Erythroblast (primary cell): ENCODE measurements at regions not wholly inside any gene's neighbourhood (a gene's known extent, or its start where the extent isn't known, plus 50 kb on each side); places are given as distances from the start of the nearest gene placed in this dataset.

Source experiments
- DNase-seq, 2 experiments: peaks; one replicate each; lab custom pipeline; 2025; lab: John Stamatoyannopoulos, UW
- GATA1 ChIP-seq: IDR thresholded peaks from 2 replicates; pipeline ENCODE4 v1.6.1; 2011; ENCODE audit warnings: low read depth, mild to moderate bottlenecking, control low read depth, low read length, moderate library complexity
- POLR2A ChIP-seq: IDR thresholded peaks from 2 replicates; pipeline ENCODE4 v1.6.1; 2011; ENCODE audit warnings: mild to moderate bottlenecking, low read length

DNA sequence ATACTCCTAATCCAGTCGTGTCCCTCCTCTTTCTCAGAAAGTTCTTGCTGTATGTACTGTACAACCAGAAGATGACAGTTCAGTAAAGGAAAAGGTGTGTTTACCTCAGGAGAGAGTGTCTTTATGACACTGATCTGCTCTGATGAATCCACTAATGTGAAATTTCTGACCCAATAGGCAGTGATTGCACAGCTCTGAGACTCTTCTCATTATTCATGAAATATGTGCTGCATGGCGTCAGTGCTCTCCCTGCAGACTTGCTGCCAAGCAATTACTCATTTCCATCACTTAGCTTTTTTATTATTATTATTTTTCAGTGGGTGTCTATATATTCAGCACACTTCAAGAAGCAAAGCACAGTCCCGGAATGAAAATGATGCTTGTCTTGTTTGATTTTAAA, 389.0 kb downstream of the RASEF start:
- no peak for TF ChIP-seq GATA1
- TF ChIP-seq POLR2A: no peak
- DNase-seq: no peak

DNA sequence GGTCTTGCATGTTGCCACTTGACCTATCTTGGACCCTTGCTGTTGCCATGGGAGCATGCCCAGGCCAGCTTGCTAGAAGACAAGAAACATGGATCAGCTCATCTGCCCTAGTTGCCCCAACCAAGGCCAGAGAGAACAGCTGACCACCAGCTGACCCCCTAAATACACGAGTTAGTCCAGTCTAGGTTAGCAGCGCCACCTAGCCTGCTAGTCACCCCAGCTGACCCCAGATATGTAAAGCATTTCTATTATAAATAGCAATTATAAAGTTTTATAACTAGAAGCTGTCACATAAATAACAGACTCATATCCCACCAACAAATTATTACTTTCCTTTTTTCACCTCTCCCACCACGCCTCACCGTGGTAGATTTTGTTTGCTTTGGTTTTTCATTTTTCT, 387.8 kb downstream of the RASEF start:
- TF ChIP-seq POLR2A (no peak), GATA1 (no peak)
- no peak for DNase-seq

DNA sequence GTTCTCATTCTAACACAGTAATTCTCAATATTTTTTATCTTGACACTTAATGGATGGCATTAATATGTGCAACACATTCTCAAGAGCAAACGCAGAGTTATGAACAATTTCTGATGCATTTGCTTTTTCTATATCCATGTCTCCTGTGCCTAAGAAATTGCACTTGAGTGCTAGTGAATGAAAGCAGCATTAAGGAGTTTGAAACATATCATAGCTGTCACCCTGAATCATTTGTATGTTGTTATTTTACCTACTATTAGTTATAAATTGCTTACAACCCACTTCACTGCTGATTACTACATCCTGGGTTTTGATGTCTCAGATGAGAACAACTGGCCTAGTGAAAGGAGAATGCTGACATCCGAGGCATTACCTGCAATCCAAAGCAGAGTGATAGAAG, 387.3 kb downstream of the RASEF start:
- no peak for TF ChIP-seq GATA1
- TF ChIP-seq POLR2A: no peak
- DNase-seq: no peak

DNA sequence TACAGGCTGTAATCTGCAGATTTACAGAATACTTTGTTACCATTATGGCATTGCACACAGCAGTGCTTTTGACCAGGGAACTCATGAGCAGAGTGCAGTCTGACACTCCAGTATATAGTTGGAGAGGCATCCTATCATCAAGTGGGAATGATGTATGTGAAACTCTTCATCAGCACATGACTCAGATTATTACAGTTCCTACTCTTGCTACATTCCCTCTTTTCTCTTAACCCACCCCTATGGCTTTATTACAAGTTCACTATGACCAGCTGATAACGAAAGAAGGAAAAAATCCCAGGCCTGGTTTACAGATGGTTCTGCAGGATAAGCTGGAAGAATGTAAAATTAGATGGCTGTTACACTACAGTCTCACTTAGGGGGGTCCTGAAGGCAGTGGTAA, 385.9 kb downstream of the RASEF start:
- DNase-seq: no peak
- no peak for TF ChIP-seq GATA1
- no peak for TF ChIP-seq POLR2A

DNA sequence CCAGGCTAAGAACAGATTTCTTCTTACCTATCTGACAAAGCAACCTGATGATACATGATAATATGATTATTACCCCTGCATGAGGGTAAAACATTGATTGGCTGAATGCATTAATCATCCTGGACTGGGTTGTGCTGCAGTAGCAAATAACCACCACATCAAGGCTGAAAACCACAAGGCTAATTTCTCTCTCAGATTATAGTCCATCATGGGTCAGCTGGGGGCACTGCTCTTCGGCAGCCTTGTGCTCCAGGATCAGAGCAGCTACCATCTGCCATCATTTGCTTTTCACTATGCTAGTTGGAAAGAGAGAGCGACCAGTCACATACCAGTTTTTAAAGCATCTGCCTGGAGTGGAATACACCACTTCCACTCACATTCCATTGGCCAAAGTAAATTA, 383.5 kb downstream of the RASEF start:
- TF ChIP-seq POLR2A (no peak), GATA1 (no peak)
- DNase-seq: no peak

DNA sequence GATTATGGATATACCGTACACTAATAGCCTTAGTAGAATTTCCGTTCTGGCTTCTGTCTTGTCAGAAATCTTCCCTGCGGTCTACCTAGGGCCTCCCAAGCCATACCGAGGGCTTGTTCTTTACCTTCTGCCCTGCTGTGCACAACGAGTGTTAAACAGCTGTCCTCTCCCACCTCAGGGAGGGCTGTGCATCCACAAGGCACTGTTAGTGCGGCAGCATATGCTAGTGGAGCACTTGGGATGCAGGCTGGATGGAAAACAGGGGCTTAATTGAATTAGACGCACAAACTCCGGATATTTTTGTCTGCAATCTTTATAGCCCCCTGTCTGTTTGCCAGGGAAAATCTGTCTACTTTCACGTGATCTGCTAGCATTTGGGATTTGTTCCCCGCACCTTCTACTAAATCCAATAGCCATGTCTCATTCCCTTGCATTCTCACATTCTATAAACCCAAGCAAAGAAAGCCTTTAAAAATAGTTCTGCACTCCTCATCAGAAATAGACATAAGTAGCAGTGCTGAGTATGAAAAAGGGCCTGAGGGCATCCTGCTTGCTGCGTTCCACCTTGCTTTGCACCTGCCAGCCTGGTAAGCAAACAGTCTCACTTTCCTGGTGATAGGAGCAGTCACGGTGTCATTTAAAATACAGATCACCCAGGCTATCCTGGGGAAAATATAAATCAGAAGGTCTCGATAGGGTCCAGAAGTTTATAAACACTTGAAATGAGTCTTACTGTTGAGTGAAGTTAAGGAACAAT, 382.6 kb downstream of the RASEF start:
- DNase-seq: no peak
- no peak for TF ChIP-seq GATA1
- TF ChIP-seq POLR2A: no peak

DNA sequence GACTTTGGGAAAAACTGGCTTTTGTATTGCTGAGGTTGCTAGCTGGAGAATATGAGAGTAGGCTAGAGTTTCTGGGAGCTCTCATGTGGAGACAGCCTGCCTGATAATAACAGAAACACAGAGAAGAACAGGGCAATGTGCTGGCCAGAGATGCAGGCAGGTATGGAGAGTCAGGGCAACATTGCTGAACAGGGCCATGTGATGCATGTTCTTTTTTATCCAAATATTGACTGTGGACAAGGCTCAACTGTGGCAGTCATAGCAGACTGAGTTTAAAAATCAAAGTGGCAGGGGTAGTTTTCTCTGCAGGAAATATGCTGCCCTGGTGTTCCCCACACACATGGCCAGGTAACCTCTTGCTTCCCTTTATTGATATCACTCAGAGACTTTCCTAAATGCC, 381.1 kb downstream of the RASEF start:
- no peak for DNase-seq
- no peak for TF ChIP-seq POLR2A

DNA sequence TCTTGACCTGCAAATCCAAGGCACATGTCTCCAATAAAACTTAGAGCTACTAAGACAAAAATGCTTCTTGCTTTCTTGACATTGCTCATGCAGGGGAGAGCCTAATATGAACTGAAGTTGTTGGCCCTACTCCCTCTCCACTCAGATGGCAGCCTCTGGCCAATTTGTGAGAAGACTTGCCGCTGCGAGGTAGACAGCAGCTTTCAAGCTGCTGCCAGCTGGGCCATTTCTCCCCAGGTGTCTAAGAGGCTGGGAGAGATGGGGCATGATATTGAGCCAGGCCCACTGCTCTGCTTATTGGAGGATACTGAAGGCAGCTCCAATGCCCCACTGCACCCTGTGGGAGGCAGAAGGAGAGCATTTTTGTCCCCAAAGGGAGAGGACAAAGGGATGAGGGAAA, 380.5 kb downstream of the RASEF start:
- TF ChIP-seq GATA1 (no peak), POLR2A (no peak)
- no peak for DNase-seq

DNA sequence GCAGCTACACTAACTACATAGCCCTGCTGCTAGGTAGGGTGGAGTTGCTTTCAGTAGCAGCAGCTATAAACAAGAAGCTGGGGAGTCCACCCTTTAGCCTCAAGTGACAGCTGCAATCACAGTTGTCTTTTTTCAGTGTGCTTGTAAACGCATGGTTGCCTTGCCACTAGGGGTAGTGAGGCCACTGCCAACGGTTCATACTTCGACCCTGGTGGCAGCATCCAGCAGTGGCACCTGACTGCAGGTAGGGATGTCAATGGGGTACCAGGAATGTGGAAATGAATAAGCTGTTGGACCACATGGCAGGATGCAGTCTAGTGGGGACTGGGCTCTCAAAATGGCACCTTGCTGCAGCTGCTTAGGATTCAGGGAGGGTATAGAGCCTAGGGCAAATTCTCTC, 367.2 kb downstream of the RASEF start:
- TF ChIP-seq POLR2A: no peak
- TF ChIP-seq GATA1: no peak
- no peak for DNase-seq

DNA sequence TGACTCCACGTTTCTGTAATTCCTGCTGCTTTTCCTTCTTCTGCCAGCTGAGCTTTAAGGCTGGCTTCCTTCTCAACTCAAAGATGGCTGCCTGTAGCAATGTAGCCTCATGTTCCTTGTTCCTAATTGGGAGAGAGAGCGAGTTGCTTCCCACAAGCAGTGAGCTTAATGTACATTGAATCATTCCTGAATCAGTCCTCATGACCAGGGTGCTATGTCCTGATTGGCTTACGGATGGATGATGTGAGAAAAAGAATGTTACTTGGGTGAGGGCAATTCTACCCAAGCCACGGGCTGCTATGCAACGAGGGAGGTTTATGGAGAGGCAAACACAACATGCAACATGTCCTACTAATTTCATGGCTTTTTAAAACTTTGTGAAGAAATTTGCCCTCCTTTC, 356.2 kb downstream of the RASEF start:
- no peak for DNase-seq

DNA sequence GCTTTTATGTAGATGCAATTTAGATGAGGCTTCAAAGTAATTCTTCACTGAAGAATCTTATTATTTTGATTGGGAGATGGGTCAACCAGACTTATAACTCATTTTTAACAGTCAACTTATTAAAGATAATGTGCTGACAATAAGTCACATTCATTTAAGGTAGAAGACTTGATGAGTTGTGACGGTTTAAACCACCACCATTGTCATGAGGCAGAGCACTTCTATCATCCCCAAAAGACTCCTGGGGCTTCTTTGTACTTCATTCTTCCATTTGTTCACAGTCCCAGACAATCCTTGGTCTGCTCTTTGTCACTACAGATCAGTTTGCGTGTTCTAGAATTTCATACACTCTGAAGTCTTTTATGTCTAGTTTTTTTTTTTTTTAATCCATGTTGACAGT, 346.1 kb downstream of the RASEF start:
- TF ChIP-seq POLR2A: no peak
- no peak for TF ChIP-seq GATA1
- DNase-seq: no peak

More for the DNA sequence above, 356.2 kb downstream of the RASEF start:
- no peak for TF ChIP-seq GATA1
- no peak for TF ChIP-seq POLR2A

DNA sequence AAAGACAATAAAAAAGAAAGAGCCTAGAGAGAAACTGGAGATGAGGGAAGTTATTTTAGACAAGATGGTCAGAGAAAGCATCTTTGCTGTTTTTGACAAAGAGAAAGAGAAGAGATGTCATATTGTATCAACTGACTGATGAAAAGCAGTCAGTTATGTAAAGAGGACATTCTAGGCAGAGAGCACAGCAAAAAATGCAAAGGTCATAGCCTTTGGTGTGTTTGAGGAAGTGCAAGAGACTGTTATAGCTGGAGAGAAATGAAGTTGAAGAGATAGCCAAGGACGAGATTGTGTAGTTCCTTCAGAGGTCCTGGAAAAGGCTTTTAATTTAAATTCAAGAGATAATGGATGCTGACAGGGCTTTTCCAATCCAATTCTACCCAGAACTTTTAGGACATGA, 342.4 kb downstream of the RASEF start:
- TF ChIP-seq POLR2A: no peak
- TF ChIP-seq GATA1: no peak
- DNase-seq: no peak

DNA sequence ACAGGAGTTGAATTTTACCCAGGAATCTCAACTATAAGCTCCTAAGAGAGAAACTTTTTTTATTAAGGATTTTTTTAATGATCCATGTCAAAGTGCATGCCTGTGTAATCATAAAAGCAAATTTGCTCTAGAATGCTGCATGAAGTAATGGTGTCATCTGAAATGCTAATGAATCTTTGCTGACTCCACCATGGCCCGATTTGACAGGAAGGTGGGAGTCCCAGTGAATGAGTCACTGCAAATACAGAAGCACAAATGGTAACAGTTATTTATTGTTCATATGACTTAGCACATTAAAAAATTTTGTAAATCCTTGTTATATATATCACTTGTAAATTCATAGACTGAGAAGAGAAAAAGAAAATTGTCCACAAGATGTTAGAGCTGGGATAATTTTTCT, 341.3 kb downstream of the RASEF start:
- DNase-seq: no peak
- no peak for TF ChIP-seq GATA1
- TF ChIP-seq POLR2A: no peak

DNA sequence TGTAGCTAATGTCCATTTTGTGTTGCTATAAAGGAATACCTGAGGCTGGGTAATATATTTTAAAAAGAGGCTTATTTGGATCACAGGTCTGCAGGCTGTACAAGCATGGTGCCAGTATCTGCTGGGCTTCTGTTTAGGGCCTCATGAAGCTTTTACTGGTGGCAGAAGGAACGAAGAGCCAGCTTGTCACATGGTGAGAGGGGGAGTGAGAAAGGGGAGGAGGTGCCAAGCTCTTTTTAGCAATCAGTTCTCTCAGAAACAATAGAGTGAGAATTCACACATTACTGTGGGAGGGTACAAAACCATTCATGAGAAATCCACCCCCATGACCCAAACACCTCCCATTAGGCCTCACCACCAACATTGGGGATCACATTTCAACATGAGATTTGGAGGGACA, 340.9 kb downstream of the RASEF start:
- TF ChIP-seq GATA1 (no peak), POLR2A (no peak)
- DNase-seq: no peak

DNA sequence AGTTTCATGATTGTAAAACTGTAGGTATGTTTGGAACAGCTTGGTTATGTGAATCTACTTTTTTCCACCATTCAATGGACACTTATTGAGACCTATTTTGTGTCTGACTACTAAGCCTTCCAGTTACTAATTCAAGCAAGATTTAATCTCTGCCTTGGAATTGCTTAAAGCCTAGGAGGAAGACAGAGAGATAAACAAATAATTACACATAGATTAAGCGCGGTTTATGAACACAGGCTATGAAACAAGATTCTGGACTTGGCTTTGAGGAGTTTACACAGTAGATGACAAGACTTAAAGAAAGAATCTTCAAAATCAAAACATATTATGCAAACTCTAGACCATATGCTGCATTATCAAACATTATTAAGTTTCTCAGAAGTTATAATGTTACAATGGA, 340.4 kb downstream of the RASEF start:
- no peak for DNase-seq
- no peak for TF ChIP-seq GATA1
- no peak for TF ChIP-seq POLR2A
